Mucosa of rectum (tissue), 2 donors: ENCODE measurements at regions not wholly inside any gene's neighbourhood (a gene's known extent, or its start where the extent isn't known, plus 50 kb on each side); places are given as distances from the start of the nearest gene placed in this dataset.

Experiments used
- H3K27ac ChIP-seq, 2 donors: one replicate each; pipeline ENCODE4 v1.7.0; 2013; ENCODE audit warnings: inconsistent platforms in 2 of 2, low read depth in 2 of 2, low read length in 2 of 2
- H3K27me3 ChIP-seq, 2 donors: one replicate each; pipeline ENCODE4 v1.7.0; 2013; ENCODE audit warnings: low read length in 2 of 2; ENCODE audit not compliant: control insufficient read depth in 2 of 2, insufficient read depth in 2 of 2
- H3K36me3 ChIP-seq, 2 donors: one replicate each; pipeline ENCODE4 v1.7.0; 2013; ENCODE audit warnings: low read length in 2 of 2; ENCODE audit not compliant: control insufficient read depth in 2 of 2, insufficient read depth in 2 of 2
- H3K4me1 ChIP-seq, 2 donors: one replicate each; pipeline ENCODE4 v1.7.0; 2013; ENCODE audit warnings: low read length in 2 of 2, mild to moderate bottlenecking in 1 of 2; ENCODE audit not compliant: control insufficient read depth in 2 of 2, insufficient read depth in 2 of 2
- H3K4me3 ChIP-seq, 2 donors: one replicate each; pipeline ENCODE4 v1.7.0; 2013; ENCODE audit warnings: low read length in 2 of 2
- H3K9ac ChIP-seq, 2 donors: one replicate each; pipeline ENCODE4 v1.7.0; 2013; ENCODE audit warnings: low read length in 2 of 2, low read depth in 1 of 2, mild to moderate bottlenecking in 1 of 2
- H3K9me3 ChIP-seq, 2 donors: one replicate each; pipeline ENCODE4 v1.7.0; 2013; ENCODE audit warnings: low read length in 2 of 2; ENCODE audit not compliant: control insufficient read depth in 2 of 2
- donor health status: healthy.
- donor health status: Normal muscosa, but diverticular disease.

- H3K4me1 ChIP-seq: no peaks in the 10 kb centered on the region
- no peak overlapping the region for H3K9ac ChIP-seq
- H3K27me3 ChIP-seq: no peaks in the 10 kb centered on the region
- H3K36me3 ChIP-seq: no peaks in the 10 kb centered on the region
- H3K4me3 ChIP-seq: no peak overlapping the region
- no peak overlapping the region for H3K27ac ChIP-seq
- no peaks in the 10 kb centered on the region for H3K9me3 ChIP-seq
Measured at GRCh38 chr1:87918398-87918797, 589.7 kb downstream of the LMO4 start.

- Histone ChIP-seq H3K4me3 (no peak overlapping the region), H3K36me3 (no peaks in the 10 kb centered on the region), H3K27me3 (no peaks in the 10 kb centered on the region), H3K9me3 (no peaks in the 10 kb centered on the region), H3K9ac (no peak overlapping the region), H3K4me1 (no peaks in the 10 kb centered on the region), H3K27ac (no peak overlapping the region)
Measured at GRCh38 chr1:87922885-87923284, 594.2 kb downstream of the LMO4 start.

DNA sequence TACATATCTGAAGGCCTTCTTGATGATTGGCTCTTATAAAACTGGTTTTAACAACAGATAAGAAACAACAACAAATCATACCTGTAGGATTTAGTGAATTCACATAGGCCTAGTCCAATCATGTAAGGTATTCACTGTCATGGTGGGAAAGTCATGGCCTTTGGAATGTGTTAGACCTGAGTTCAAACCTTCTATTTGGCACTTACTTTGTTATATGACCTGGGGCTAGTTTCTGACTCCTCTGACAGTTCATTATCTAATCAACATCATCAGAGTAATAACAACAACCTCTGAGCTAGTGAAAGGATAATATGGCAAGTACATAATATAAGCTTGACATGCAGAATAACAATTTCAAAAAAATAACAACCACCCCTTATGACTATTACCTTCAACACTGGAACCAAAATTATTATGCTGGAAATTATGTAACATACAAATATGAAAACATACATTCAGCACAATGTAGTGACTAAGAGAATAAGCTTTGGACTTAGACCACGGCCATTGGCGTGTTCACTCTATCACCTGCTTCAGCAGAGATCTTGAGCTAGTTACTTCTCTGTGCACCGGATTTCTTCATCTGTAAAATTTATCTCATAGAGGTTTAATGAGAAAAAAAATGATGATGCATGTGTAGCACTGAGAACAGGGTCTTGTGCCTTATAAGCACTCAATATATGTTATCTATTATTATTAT, 597.6 kb downstream of the LMO4 start:
- Histone ChIP-seq H3K9ac (no peak overlapping the region), H3K36me3 (no peaks in the 10 kb centered on the region), H3K4me1 (no peaks in the 10 kb centered on the region), H3K27me3 (no peaks in the 10 kb centered on the region), H3K9me3 (peaks cover 0 to 5% of the 10 kb centered on the region in 2 donors), H3K4me3 (no peak overlapping the region), H3K27ac (no peak overlapping the region)

- Histone ChIP-seq H3K4me1 (no peaks in the 10 kb centered on the region), H3K9me3 (peaks cover 0 to 5% of the 10 kb centered on the region in 2 donors), H3K4me3 (no peak overlapping the region), H3K27ac (no peak overlapping the region), H3K27me3 (no peaks in the 10 kb centered on the region), H3K36me3 (no peaks in the 10 kb centered on the region), H3K9ac (no peak overlapping the region)
Measured at GRCh38 chr1:87926921-87927320, 598.2 kb downstream of the LMO4 start.

- Histone ChIP-seq H3K27ac (no peak overlapping the region), H3K4me3 (no peak overlapping the region), H3K9ac (no peak overlapping the region)
Measured at GRCh38 chr1:87927391-87928280, 599.0 kb downstream of the LMO4 start.

GRCh38 chr1:87928623-87929022, 599.9 kb downstream of the LMO4 start:
- Histone ChIP-seq H3K36me3 (no peaks in the 10 kb centered on the region), H3K9me3 (peaks cover 0 to 5% of the 10 kb centered on the region in 2 donors), H3K4me3 (no peak overlapping the region), H3K4me1 (no peaks in the 10 kb centered on the region), H3K27ac (no peak overlapping the region), H3K27me3 (no peaks in the 10 kb centered on the region), H3K9ac (no peak overlapping the region)

More at GRCh38 chr1:87927391-87928280, 599.0 kb downstream of the LMO4 start:
- Histone ChIP-seq H3K9me3 (peaks cover 0 to 5% of the 10 kb centered on the region in 2 donors), H3K27me3 (no peaks in the 10 kb centered on the region), H3K36me3 (no peaks in the 10 kb centered on the region), H3K4me1 (no peaks in the 10 kb centered on the region)

- no peaks in the 10 kb centered on the region for H3K27me3 ChIP-seq
- H3K9ac ChIP-seq: no peak overlapping the region
- no peak overlapping the region for H3K27ac ChIP-seq
- H3K9me3 ChIP-seq: peaks cover 0 to 5% of the 10 kb centered on the region in 2 donors
- no peaks in the 10 kb centered on the region for H3K4me1 ChIP-seq
- H3K4me3 ChIP-seq: no peak overlapping the region
- H3K36me3 ChIP-seq: no peaks in the 10 kb centered on the region
Measured at GRCh38 chr1:87929906-87930305, 601.2 kb downstream of the LMO4 start.

DNA sequence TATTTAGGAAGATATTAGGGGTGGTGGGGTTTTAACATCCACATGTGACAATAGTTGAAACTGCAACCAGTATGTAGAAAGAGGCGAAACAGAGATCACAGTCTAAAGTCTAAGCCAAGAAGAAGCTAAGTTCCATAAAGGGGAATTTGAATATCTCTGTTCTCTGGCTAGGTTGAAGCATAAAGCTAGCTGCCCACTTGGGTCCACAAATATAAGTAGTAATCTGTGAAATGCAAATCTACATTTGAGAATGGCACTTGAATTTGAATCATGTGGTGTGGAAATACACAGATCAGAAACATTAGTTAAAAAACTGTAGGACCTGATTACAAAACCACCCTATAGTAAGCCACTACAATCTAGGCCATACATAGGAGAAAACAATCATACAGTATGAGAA, 602.1 kb downstream of the LMO4 start:
- H3K4me3 ChIP-seq: no peak overlapping the region
- H3K27me3 ChIP-seq: no peaks in the 10 kb centered on the region
- H3K9me3 ChIP-seq: peaks cover 0 to 5% of the 10 kb centered on the region in 2 donors
- no peaks in the 10 kb centered on the region for H3K4me1 ChIP-seq
- H3K9ac ChIP-seq: no peak overlapping the region
- H3K36me3 ChIP-seq: no peaks in the 10 kb centered on the region
- no peak overlapping the region for H3K27ac ChIP-seq

DNA sequence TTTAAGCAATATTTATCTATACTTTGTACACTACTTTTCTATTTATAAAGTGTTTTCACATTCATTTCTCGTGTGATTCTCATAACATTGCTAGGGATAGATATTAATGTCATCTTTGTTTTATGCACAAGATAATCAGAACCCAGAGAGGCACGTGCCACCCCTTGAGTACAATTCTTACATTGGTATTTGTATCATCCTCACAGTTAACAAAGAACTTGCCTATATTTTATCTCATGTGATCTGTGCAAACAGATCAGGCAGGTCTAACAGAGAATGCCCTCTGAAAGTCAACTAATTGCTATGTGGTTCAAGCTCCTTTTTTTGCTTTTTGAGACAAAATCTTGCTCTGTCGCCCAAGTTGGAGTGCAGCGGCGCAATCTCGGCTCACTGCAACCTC, 604.5 kb downstream of the LMO4 start:
- Histone ChIP-seq H3K27me3 (no peaks in the 10 kb centered on the region), H3K36me3 (no peaks in the 10 kb centered on the region)

DNA sequence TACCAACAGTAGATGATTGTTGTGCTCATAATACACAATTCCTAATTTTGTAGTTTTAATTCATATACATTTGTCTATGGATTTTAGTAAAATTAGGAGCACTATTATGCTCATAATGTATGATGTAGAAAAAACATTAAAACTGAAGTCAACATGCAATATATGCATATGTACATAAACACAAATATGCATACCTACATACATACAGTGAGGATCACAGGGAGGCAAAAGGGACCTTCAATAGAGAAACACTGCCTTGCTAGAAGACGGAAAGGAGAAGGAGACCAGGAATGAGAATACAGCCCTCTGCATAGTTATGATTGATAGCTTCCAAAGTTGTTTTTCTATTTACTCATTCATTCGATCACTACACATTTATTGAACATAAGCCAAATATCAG, 606.5 kb downstream of the LMO4 start:
- no peaks in the 10 kb centered on the region for H3K27me3 ChIP-seq
- no peak overlapping the region for H3K4me3 ChIP-seq
- H3K9me3 ChIP-seq: peaks cover 0 to 5% of the 10 kb centered on the region in 2 donors
- H3K27ac ChIP-seq: no peak overlapping the region
- H3K9ac ChIP-seq: no peak overlapping the region
- H3K4me1 ChIP-seq: no peaks in the 10 kb centered on the region
- H3K36me3 ChIP-seq: no peaks in the 10 kb centered on the region

More for the DNA sequence above, 604.5 kb downstream of the LMO4 start:
- Histone ChIP-seq H3K27ac (no peak overlapping the region), H3K4me1 (no peaks in the 10 kb centered on the region), H3K9ac (no peak overlapping the region), H3K9me3 (peaks cover 0 to 5% of the 10 kb centered on the region in 2 donors), H3K4me3 (no peak overlapping the region)
